Endothelial cell of umbilical vein (primary cell): ENCODE measurements at regions not wholly inside any gene's neighbourhood (a gene's known extent, or its start where the extent isn't known, plus 50 kb on each side); places are given as distances from the start of the nearest gene placed in this dataset.

Source experiments
- BruUV-seq: library from RNA; stranded (reverse); fragments of 400-500 nt; replicated peaks from 2 replicates; lab custom pipeline; 2021; lab: Mats Ljungman, UMichigan
- CTCF ChIA-PET: fragments of 300-600, 350-600 bp; sonication (Branson Sonifier 250); formaldehyde crosslinking; loops from one replicate; lab custom pipeline; 2021; ENCODE audit warnings: antibody characterized with exemption, inconsistent platforms; lab: Charles Lee
- POLR2A ChIA-PET: fragments of 300-600, 350-600 bp; sonication (Branson Sonifier 250); formaldehyde crosslinking; loops from one replicate; lab custom pipeline; 2021; ENCODE audit warnings: antibody characterized with exemption, inconsistent platforms; lab: Charles Lee
- DNase-seq: peaks from one replicate; pipeline ENCODE4 v3.0.0-alpha.2; 2011; ENCODE audit warnings: low read depth, low spot score
- FAIRE-seq: peaks from 2 replicates; lab custom pipeline; 2011; peaks lifted over from hg19 to GRCh38; lab: Jason Lieb, UNC
- H2AFZ ChIP-seq: 2 replicates; pipeline ENCODE4 v1.6.0; 2012; ENCODE audit warnings: low read depth, low read length, control low read depth, inconsistent platforms
- H3K27ac ChIP-seq: 2 replicates; pipeline ENCODE4 v1.5.1; 2011; ENCODE audit warnings: low read depth, mild to moderate bottlenecking, control low read depth, low read length, moderate library complexity; ENCODE audit not compliant: insufficient read depth
- H3K27me3 ChIP-seq, 2 experiments: 2 replicates each; pipeline versions ENCODE4 v1.6.0 to v1.6.1; 2011; ENCODE audit warnings: low read length in 2 of 2, mixed read lengths in 1 of 2; ENCODE audit not compliant: control insufficient read depth in 2 of 2, insufficient read depth in 2 of 2
- H3K36me3 ChIP-seq, 2 experiments: 2 replicates in 1 of 2; 3 replicates in 1 of 2; pipeline ENCODE4 v1.5.1; 2011; ENCODE audit warnings: low read length in 2 of 2, mild to moderate bottlenecking in 1 of 2, moderate library complexity in 1 of 2; ENCODE audit not compliant: control insufficient read depth in 2 of 2, insufficient read depth in 2 of 2; ENCODE audit errors: extremely low read depth in 1 of 2
- H3K4me1 ChIP-seq: 3 replicates; pipeline ENCODE4 v1.5.1; 2011; ENCODE audit warnings: mild to moderate bottlenecking, low read length; ENCODE audit not compliant: control insufficient read depth, insufficient read depth; ENCODE audit errors: extremely low read depth
- H3K4me2 ChIP-seq: 2 replicates; pipeline ENCODE4 v1.6.1; 2011; ENCODE audit warnings: low read length, control low read depth, mixed read lengths; ENCODE audit not compliant: insufficient read depth
- H3K4me3 ChIP-seq, 3 experiments: fragments of 200-600 bp in 1 of 3; sonication (generic), shearing (Covaris generic) in 1 of 3; replicated peaks in 1 of 3; 2 replicates each; pipeline ENCODE4 v1.5.1; 2011 to 2016; ENCODE audit warnings: control low read depth in 3 of 3, low read length in 3 of 3, mild to moderate bottlenecking in 2 of 3, inconsistent platforms in 1 of 3, low read depth in 1 of 3, moderate library complexity in 1 of 3; ENCODE audit not compliant: insufficient read depth in 1 of 3
- H3K79me2 ChIP-seq: 2 replicates; pipeline ENCODE4 v1.6.0; 2012; ENCODE audit warnings: low read length, inconsistent platforms; ENCODE audit not compliant: control insufficient read depth, insufficient read depth
- H3K9ac ChIP-seq: replicated peaks from 2 replicates; pipeline ENCODE3; 2011; ENCODE audit warnings: low read length, control low read depth; ENCODE audit not compliant: insufficient read depth; ENCODE audit errors: extremely low read depth
- H3K9me1 ChIP-seq: replicated peaks from 3 replicates; pipeline ENCODE4 v1.6.0; 2011; ENCODE audit warnings: mild to moderate bottlenecking, low read length; ENCODE audit not compliant: control insufficient read depth, insufficient read depth; ENCODE audit errors: extremely low read depth
- H3K9me3 ChIP-seq: replicated peaks from 2 replicates; pipeline ENCODE4 v1.5.1; 2012; ENCODE audit warnings: low read length, inconsistent platforms; ENCODE audit not compliant: control insufficient read depth, insufficient read depth
- H4K20me1 ChIP-seq: replicated peaks from 2 replicates; pipeline ENCODE3; 2011; ENCODE audit warnings: mild to moderate bottlenecking, low read length; ENCODE audit not compliant: control insufficient read depth, insufficient read depth; ENCODE audit errors: extremely low read depth
- EZH2 ChIP-seq: IDR thresholded peaks from 2 replicates; pipeline ENCODE4 v1.6.1; 2012; ENCODE audit warnings: borderline replicate concordance, low read depth, mild to moderate bottlenecking, moderate library complexity, low read length, inconsistent platforms; ENCODE audit not compliant: severe bottlenecking
- FOS ChIP-seq: IDR thresholded peaks from 2 replicates; pipeline ENCODE4 v1.6.1; 2011; ENCODE audit warnings: mild to moderate bottlenecking, low read length, moderate library complexity, borderline replicate concordance; ENCODE audit not compliant: insufficient read depth
- GATA2 ChIP-seq: IDR thresholded peaks from 2 replicates; pipeline ENCODE4 v1.7.0; 2011; ENCODE audit warnings: low read depth, mild to moderate bottlenecking, moderate library complexity, mixed read lengths, low read length; ENCODE audit not compliant: insufficient read length, insufficient read depth
- JUN ChIP-seq: IDR thresholded peaks from 2 replicates; pipeline ENCODE4 v1.6.1; 2011; ENCODE audit warnings: borderline replicate concordance, low read depth; ENCODE audit not compliant: insufficient read length, insufficient read depth
- MAX ChIP-seq: IDR thresholded peaks from 2 replicates; pipeline ENCODE4 v1.6.1; 2011; ENCODE audit not compliant: insufficient read depth, insufficient read length
- MYC ChIP-seq: IDR thresholded peaks from one replicate; pipeline ENCODE4 v1.6.1; 2011; ENCODE audit warnings: mild to moderate bottlenecking, low read depth, low read length
- POLR2A ChIP-seq: IDR thresholded peaks from 2 replicates; pipeline ENCODE4 v1.6.1; 2012; ENCODE audit warnings: low read depth, mild to moderate bottlenecking, control low read depth, low read length
- POLR2AphosphoS5 ChIP-seq: IDR thresholded peaks from 2 replicates; pipeline ENCODE4 v1.6.1; 2012; ENCODE audit warnings: low read depth, mild to moderate bottlenecking, control low read depth, low read length, moderate library complexity; ENCODE audit not compliant: insufficient read depth
- dilution Hi-C: fragments of 300-500 bp; cut with MboI; formaldehyde crosslinking; loops from one replicate; pipeline ENCODE4 v1.15.0; 2019; ENCODE audit warnings: low sequenced_read_pairs; ENCODE audit not compliant: extremely low pct_ligation_motif_present
- intact Hi-C: fragments of 100-400 bp; cut with micrococcal nuclease; formaldehyde crosslinking; loops from one replicate; pipeline ENCODE4 v1.10.0; 2022
- TF ChIP-seq, protein P1 (sequence below), 2 donors: IDR thresholded peaks; 1 replicate in 1 of 2; 2 replicates in 1 of 2; pipeline ENCODE4 v1.5.1; 2011; ENCODE audit warnings: low read length in 2 of 2, mild to moderate bottlenecking in 2 of 2, moderate library complexity in 2 of 2, control low read depth in 1 of 2, inconsistent platforms in 1 of 2, low read depth in 1 of 2; ENCODE audit not compliant: insufficient read depth in 1 of 2; ENCODE audit errors: extremely low read depth in 1 of 2

GRCh38 chr6:164200071-164200470, 785.6 kb downstream of the QKI start:
- Histone ChIP-seq H3K9me1 (no peaks in the 10 kb centered on the region), H3K9ac (no peak overlapping the region), H3K4me1 (no peaks in the 10 kb centered on the region), H3K9me3 (no peaks in the 10 kb centered on the region), H3K79me2 (no peaks in the 10 kb centered on the region), H3K27ac (no peak overlapping the region), H4K20me1 (no peaks in the 10 kb centered on the region), H2AFZ (no peak overlapping the region), H3K27me3 (no peaks in the 10 kb centered on the region), H3K4me3 (no peak overlapping the region), H3K4me2 (no peak overlapping the region), H3K36me3 (no peaks in the 10 kb centered on the region)
- BruUV-seq = no TSS peak
- intact Hi-C loops = no loop called here
- ChIA-PET POLR2A (no interaction called here), CTCF (no interaction called here)
- no peak for DNase-seq
- no peak for FAIRE-seq
- dilution Hi-C loops = no loop called here
- TF ChIP-seq JUN = no peak
- no peak for TF ChIP-seq EZH2
- TF ChIP-seq MAX = no peak
- TF ChIP-seq FOS = no peak
- no peak for TF ChIP-seq POLR2AphosphoS5
- TF ChIP-seq POLR2A = no peak
- TF ChIP-seq MYC = no peak
- TF ChIP-seq, protein P1, sequence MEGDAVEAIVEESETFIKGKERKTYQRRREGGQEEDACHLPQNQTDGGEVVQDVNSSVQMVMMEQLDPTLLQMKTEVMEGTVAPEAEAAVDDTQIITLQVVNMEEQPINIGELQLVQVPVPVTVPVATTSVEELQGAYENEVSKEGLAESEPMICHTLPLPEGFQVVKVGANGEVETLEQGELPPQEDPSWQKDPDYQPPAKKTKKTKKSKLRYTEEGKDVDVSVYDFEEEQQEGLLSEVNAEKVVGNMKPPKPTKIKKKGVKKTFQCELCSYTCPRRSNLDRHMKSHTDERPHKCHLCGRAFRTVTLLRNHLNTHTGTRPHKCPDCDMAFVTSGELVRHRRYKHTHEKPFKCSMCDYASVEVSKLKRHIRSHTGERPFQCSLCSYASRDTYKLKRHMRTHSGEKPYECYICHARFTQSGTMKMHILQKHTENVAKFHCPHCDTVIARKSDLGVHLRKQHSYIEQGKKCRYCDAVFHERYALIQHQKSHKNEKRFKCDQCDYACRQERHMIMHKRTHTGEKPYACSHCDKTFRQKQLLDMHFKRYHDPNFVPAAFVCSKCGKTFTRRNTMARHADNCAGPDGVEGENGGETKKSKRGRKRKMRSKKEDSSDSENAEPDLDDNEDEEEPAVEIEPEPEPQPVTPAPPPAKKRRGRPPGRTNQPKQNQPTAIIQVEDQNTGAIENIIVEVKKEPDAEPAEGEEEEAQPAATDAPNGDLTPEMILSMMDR (IDR thresholded peaks at IDR 0.05; ENCODE audit: extremely low read depth in 1 of 2, insufficient read depth in 1 of 2, low read depth in 1 of 2, low read length in 2 of 2) = no peak
- no peak for TF ChIP-seq GATA2
